Osteocyte (in vitro differentiated cells): ENCODE measurements at regions not wholly inside any gene's neighbourhood (a gene's known extent, or its start where the extent isn't known, plus 50 kb on each side); places are given as distances from the start of the nearest gene placed in this dataset.

ENCODE experiments used
- DNase-seq: peaks from one replicate; pipeline ENCODE4 v3.0.0; 2021; ENCODE audit warnings: mixed read lengths; ENCODE audit not compliant: unreplicated experiment; ENCODE audit errors: extremely low spot score
- H3K27ac Mint-ChIP-seq: one replicate; pipeline ENCODE4 v1.8.0; 2021; ENCODE audit warnings: mild to moderate bottlenecking, mixed read lengths; ENCODE audit not compliant: unreplicated experiment
- H3K27me3 Mint-ChIP-seq: one replicate; pipeline ENCODE4 v1.8.0; 2021; ENCODE audit warnings: mixed read lengths; ENCODE audit not compliant: unreplicated experiment
- H3K36me3 Mint-ChIP-seq: one replicate; pipeline ENCODE4 v1.8.0; 2021; ENCODE audit warnings: mixed read lengths; ENCODE audit not compliant: unreplicated experiment
- H3K4me1 Mint-ChIP-seq: one replicate; pipeline ENCODE4 v1.8.0; 2021; ENCODE audit warnings: mixed read lengths; ENCODE audit not compliant: unreplicated experiment
- H3K4me3 Mint-ChIP-seq: one replicate; pipeline ENCODE4 v1.8.0; 2021; ENCODE audit warnings: mild to moderate bottlenecking, moderate library complexity, mixed read lengths; ENCODE audit not compliant: unreplicated experiment
- H3K9me3 Mint-ChIP-seq: one replicate; pipeline ENCODE4 v1.8.0; 2021; ENCODE audit warnings: mixed read lengths; ENCODE audit not compliant: unreplicated experiment
- CTCF ChIP-seq: fragments of 200-600 bp; sonication (generic); IDR thresholded peaks from 2 replicates; pipeline ENCODE4 v1.5.0; 2021; ENCODE audit warnings: antibody characterized with exemption, mild to moderate bottlenecking, moderate library complexity

GRCh38 chr18:38895560-38895959 lies 1330.0 kb upstream of the CELF4 start:
- TF ChIP-seq CTCF: no peak
- DNase-seq: no peak
- Mint-ChIP-seq H3K27ac (no peak overlapping the region), H3K9me3 (peaks cover 16% of the 10 kb centered on the region), H3K36me3 (no peaks in the 10 kb centered on the region), H3K4me3 (no peak overlapping the region), H3K4me1 (no peaks in the 10 kb centered on the region), H3K27me3 (no peaks in the 10 kb centered on the region)

DNA sequence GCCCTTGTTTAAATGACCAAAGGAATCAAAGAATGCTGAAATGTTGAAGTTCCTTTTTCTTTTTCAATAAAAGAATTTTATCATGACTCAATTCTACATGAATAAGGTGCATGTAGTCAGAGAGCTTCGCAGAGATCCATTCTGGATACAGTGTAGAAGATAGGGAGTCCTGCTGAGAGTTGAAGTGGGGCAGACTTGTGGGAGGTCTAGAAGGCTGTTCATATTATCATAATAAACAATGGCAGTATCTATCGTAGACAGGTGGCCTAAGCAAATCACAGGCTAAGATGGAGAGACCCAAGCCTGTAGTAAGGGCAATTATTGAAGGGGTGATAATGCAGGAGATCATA lies 1322.0 kb upstream of the CELF4 start:
- Mint-ChIP-seq H3K27me3 (no peaks in the 10 kb centered on the region), H3K4me3 (no peak overlapping the region), H3K27ac (no peak overlapping the region), H3K4me1 (no peaks in the 10 kb centered on the region), H3K9me3 (peaks cover 14% of the 10 kb centered on the region), H3K36me3 (no peaks in the 10 kb centered on the region)
- TF ChIP-seq CTCF: no peak
- no peak for DNase-seq

- DNase-seq: no peak
- Mint-ChIP-seq H3K4me3 (no peak overlapping the region), H3K27ac (no peak overlapping the region), H3K9me3 (peaks cover 14% of the 10 kb centered on the region), H3K27me3 (no peaks in the 10 kb centered on the region), H3K36me3 (no peaks in the 10 kb centered on the region), H3K4me1 (no peaks in the 10 kb centered on the region)
- TF ChIP-seq CTCF: no peak
These were observed 1321.5 kb upstream of the CELF4 start for GRCh38 chr18:38886861-38887670.

DNA sequence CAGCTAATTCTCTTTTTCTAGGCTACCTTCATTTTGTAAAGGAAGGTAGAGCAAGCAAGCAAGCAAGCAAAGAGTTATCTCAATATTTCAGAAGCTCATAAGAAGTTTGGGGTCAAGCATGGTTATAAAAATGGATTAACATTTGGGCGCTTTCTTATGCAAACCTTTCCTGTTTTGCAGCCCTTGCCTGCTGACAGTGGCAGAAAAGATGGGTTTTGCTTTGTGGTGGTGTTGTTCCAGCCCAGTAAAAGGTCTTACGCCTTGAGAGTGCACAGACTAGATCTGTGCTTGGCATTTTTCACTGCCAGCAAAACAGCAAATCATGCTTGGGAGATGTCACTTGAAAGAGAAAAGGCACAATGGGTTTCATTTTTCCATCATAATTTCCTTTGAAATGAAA lies 1320.6 kb upstream of the CELF4 start:
- H3K27ac Mint-ChIP-seq: no peak overlapping the region
- H3K4me1 Mint-ChIP-seq: no peaks in the 10 kb centered on the region
- no peak for DNase-seq
- no peaks in the 10 kb centered on the region for H3K36me3 Mint-ChIP-seq
- H3K27me3 Mint-ChIP-seq: no peaks in the 10 kb centered on the region
- H3K9me3 Mint-ChIP-seq: peaks cover 14% of the 10 kb centered on the region
- no peak overlapping the region for H3K4me3 Mint-ChIP-seq
- no peak for TF ChIP-seq CTCF

- TF ChIP-seq CTCF: no peak
- H3K4me1 Mint-ChIP-seq: no peaks in the 10 kb centered on the region
- no peaks in the 10 kb centered on the region for H3K36me3 Mint-ChIP-seq
- H3K27me3 Mint-ChIP-seq: no peaks in the 10 kb centered on the region
- H3K27ac Mint-ChIP-seq: no peak overlapping the region
- H3K4me3 Mint-ChIP-seq: no peak overlapping the region
- no peak for DNase-seq
- no peaks in the 10 kb centered on the region for H3K9me3 Mint-ChIP-seq
These were observed 1318.5 kb upstream of the CELF4 start for GRCh38 chr18:38884050-38884449.
